Esophagus squamous epithelium (tissue), 4 donors: ENCODE measurements at regions not wholly inside any gene's neighbourhood (a gene's known extent, or its start where the extent isn't known, plus 50 kb on each side); places are given as distances from the start of the nearest gene placed in this dataset.
"Not testable (repeated sequence)": the region's sequence is repeated elsewhere in the genome, so short reads cannot be mapped to it uniquely, and the experiment has no call there.

Experiments
- POLR2A ChIP-seq, 4 donors: fragments of 450-650 bp; IDR thresholded peaks; one replicate each; pipeline ENCODE4 v1.6.1; 2017; ENCODE audit warnings: antibody characterized with exemption in 4 of 4, mild to moderate bottlenecking in 4 of 4, moderate library complexity in 3 of 4
- TF ChIP-seq, protein P1 (sequence below), 6 experiments: fragments of 450-650 bp in 4 of 6; fragments of 200-600 bp in 2 of 6; sonication (generic) in 2 of 6; IDR thresholded peaks; one replicate each; pipeline ENCODE4 v1.5.1; 2016 to 2019; ENCODE audit warnings: antibody characterized with exemption in 6 of 6, mild to moderate bottlenecking in 4 of 6, moderate library complexity in 4 of 6

DNA sequence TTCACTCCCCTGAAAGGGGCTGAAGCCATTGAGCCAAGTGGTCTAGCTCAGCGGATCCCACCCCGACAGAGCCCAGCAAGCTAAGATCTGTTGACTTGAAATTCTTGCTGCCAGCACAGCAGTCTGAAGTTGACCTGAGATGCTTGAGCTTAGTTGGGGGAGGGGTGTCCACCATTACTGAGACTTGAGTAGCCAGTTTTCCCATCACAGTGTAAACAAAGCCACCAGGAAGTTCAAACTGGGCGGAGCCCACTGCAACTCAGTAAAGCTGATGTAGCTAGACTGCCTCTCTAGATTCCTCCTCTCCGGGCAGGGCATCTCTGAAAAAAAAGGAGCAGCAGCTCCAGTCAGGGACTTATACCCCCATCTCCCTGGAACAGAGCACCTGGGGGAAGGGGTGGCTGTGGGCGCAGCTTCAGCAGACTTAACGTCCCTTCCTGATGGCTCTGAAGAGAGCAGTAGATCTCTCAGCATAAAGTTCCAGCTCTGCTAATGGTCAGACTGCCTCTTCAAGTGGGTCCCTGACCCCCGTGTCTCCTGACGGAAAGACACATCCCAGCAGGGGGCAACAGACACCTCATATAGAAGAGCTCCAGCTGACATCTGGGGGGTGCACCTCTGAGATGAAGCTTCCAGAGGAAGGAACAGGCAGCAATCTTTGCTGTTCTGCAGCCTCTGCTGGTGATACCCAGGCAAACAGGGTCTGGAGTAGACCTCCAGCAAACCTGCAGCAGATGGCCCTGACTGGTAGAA lies 84.8 kb upstream of the EPB41L4A start:
- TF ChIP-seq, protein P1, sequence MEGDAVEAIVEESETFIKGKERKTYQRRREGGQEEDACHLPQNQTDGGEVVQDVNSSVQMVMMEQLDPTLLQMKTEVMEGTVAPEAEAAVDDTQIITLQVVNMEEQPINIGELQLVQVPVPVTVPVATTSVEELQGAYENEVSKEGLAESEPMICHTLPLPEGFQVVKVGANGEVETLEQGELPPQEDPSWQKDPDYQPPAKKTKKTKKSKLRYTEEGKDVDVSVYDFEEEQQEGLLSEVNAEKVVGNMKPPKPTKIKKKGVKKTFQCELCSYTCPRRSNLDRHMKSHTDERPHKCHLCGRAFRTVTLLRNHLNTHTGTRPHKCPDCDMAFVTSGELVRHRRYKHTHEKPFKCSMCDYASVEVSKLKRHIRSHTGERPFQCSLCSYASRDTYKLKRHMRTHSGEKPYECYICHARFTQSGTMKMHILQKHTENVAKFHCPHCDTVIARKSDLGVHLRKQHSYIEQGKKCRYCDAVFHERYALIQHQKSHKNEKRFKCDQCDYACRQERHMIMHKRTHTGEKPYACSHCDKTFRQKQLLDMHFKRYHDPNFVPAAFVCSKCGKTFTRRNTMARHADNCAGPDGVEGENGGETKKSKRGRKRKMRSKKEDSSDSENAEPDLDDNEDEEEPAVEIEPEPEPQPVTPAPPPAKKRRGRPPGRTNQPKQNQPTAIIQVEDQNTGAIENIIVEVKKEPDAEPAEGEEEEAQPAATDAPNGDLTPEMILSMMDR (IDR thresholded peaks at IDR 0.05): not testable (repeated sequence)
- not testable (repeated sequence) for TF ChIP-seq POLR2A (IDR thresholded peaks at IDR 0.05)
